ENCODE measurements at regions not wholly inside any gene's neighbourhood (a gene's known extent, or its start where the extent isn't known, plus 50 kb on each side); places are given as distances from the start of the nearest gene placed in this dataset.

DNA sequence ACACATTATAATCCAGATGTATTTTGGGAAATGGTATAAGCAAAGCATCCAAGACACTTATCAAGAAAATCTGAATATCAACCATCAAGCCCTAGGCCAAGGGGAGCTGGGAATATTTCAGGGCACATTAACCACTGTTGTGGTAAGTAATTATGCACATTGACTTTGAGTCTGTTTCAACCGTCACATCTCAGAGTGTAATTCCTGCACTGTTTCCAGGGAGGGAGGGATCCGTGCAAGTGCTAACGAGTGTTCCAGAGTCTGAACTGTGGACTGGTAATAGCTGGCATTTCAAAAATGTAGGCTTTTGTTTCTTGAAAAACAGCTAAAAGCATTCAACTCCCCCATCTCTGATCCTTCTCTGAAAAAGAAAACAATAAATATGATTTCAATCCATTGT lies 681.6 kb downstream of the BCL11A start:
- TF ChIP-seq EZH2 (IDR thresholded peaks at IDR 0.05; ENCODE audit: insufficient read depth, poor library complexity, severe bottlenecking) = no peak
- TF ChIP-seq EZH2phosphoT487 (IDR thresholded peaks at IDR 0.05; ENCODE audit: insufficient read depth, low read depth) = no peak

All from GM23248 (cell line).